Putamen (tissue), 1 donor: ENCODE measurements at regions not wholly inside any gene's neighbourhood (a gene's known extent, or its start where the extent isn't known, plus 50 kb on each side); places are given as distances from the start of the nearest gene placed in this dataset.

Source experiments
- DNase-seq: peaks from one replicate; pipeline ENCODE4 v3.0.0-alpha.2; 2016; ENCODE audit warnings: low spot score

GRCh38 chr4:8698341-8699062, 105.9 kb downstream of the CPZ start:
- no peak for DNase-seq

GRCh38 chr4:8697826-8698225, 105.3 kb downstream of the CPZ start:
- no peak for DNase-seq

GRCh38 chr4:8696369-8697127, 104.0 kb downstream of the CPZ start:
- no peak for DNase-seq

- DNase-seq, result no peak
These were observed 103.0 kb downstream of the CPZ start for GRCh38 chr4:8695237-8696219.

- DNase-seq, result no peak
These were observed 102.1 kb downstream of the CPZ start for GRCh38 chr4:8694651-8695151.

- DNase-seq, result no peak
These were observed 101.7 kb downstream of the CPZ start for GRCh38 chr4:8694226-8694625.

- no peak for DNase-seq
These were observed 98.7 kb downstream of the CPZ start for GRCh38 chr4:8691151-8691775.

- DNase-seq, result no peak
These were observed 97.9 kb downstream of the CPZ start for GRCh38 chr4:8690216-8691150.

GRCh38 chr4:8689741-8690140, 97.2 kb downstream of the CPZ start:
- no peak for DNase-seq

GRCh38 chr4:8688908-8689445, 96.4 kb downstream of the CPZ start:
- no peak for DNase-seq

- DNase-seq, result peak; percentile 3
These were observed 95.7 kb downstream of the CPZ start for GRCh38 chr4:8688041-8688907.

GRCh38 chr4:8687083-8687482, 94.5 kb downstream of the CPZ start:
- DNase-seq, result no peak

- DNase-seq, result no peak
These were observed 93.3 kb downstream of the CPZ start for GRCh38 chr4:8685831-8686230.

GRCh38 chr4:8683462-8683861, 90.9 kb downstream of the CPZ start:
- DNase-seq, result no peak

- DNase-seq, result no peak
These were observed 90.2 kb downstream of the CPZ start for GRCh38 chr4:8682725-8683124.

- no peak for DNase-seq
These were observed 89.7 kb downstream of the CPZ start for GRCh38 chr4:8682296-8682695.

GRCh38 chr4:8681391-8681790, 88.8 kb downstream of the CPZ start:
- no peak for DNase-seq

- no peak for DNase-seq
These were observed 86.5 kb downstream of the CPZ start for GRCh38 chr4:8679032-8679431.

- no peak for DNase-seq
These were observed 84.1 kb downstream of the CPZ start for GRCh38 chr4:8676676-8677075.
